K562 (cell line): ENCODE measurements at regions not wholly inside any gene's neighbourhood (a gene's known extent, or its start where the extent isn't known, plus 50 kb on each side); places are given as distances from the start of the nearest gene placed in this dataset.

ENCODE experiments used
- ATAC-seq: fragments of 200-7000 bp; cut with Tn5 transposase; 3 replicates; pipeline ENCODE4 v1.9.1; 2020; ENCODE audit warnings: moderate library complexity
- BruUV-seq: library from RNA; stranded (reverse); fragments of 400-500 nt; replicated peaks from 2 replicates; lab custom pipeline; 2021; lab: Mats Ljungman, UMichigan
- CTCF ChIA-PET: fragments of 300-600 bp; formaldehyde crosslinking; extraction: SDS; loops from one replicate; lab custom pipeline; 2021; ENCODE audit warnings: low intra/inter-chr PET ratio; lab: Yijun Ruan, JAX
- POLR2A ChIA-PET: fragments of 300-600, 350-650 bp; sonication (Branson Sonifier 250); formaldehyde crosslinking; extraction: SDS; loops from one replicate; lab custom pipeline; 2021; ENCODE audit warnings: antibody characterized with exemption, inconsistent platforms; lab: Yijun Ruan, JAX
- DNase-seq, 4 experiments: peaks; one replicate each; pipeline versions ENCODE4 v3.0.0 to v3.0.0-alpha.2; 2011 to 2018; ENCODE audit warnings: low spot score in 3 of 4, mixed read lengths in 3 of 4; ENCODE audit errors: extremely low read depth in 1 of 4
- FAIRE-seq: peaks from 2 replicates; lab custom pipeline; 2011; peaks lifted over from hg19 to GRCh38; lab: Jason Lieb, UNC
- H2AFZ ChIP-seq: 2 replicates; pipeline ENCODE4 v1.6.0; 2011; ENCODE audit warnings: low read depth, low read length, control low read depth, inconsistent platforms
- H3K27ac ChIP-seq: fragments of 200-600 bp; 3 replicates; pipeline ENCODE4 v1.8.0; 2011; ENCODE audit warnings: low read depth, mild to moderate bottlenecking, control low read depth, inconsistent platforms, low read length, moderate library complexity, mixed read lengths; ENCODE audit errors: extremely low read depth
- H3K27me3 ChIP-seq, 2 experiments: fragments of 300-600 bp in 1 of 2; 2 replicates in 1 of 2; 3 replicates in 1 of 2; pipeline versions ENCODE4 v1.6.0 to v1.8.0; 2011; ENCODE audit warnings: inconsistent platforms in 2 of 2, low read length in 2 of 2, mild to moderate bottlenecking in 1 of 2, mixed read lengths in 1 of 2, moderate library complexity in 1 of 2; ENCODE audit not compliant: control insufficient read depth in 2 of 2, insufficient read depth in 2 of 2
- H3K36me3 ChIP-seq: fragments of 300-600 bp; 3 replicates; pipeline ENCODE4 v1.8.0; 2011; ENCODE audit warnings: mild to moderate bottlenecking, low read length, inconsistent platforms; ENCODE audit not compliant: control insufficient read depth, insufficient read depth
- H3K4me1 ChIP-seq, 2 experiments: fragments of 200-600 bp in 1 of 2; replicated peaks in 1 of 2; 2 replicates in 1 of 2; 3 replicates in 1 of 2; pipeline versions ENCODE4 v1.5.1 to v1.8.0; 2011; ENCODE audit warnings: inconsistent platforms in 2 of 2, low read length in 2 of 2, mild to moderate bottlenecking in 1 of 2, mixed read lengths in 1 of 2, moderate library complexity in 1 of 2; ENCODE audit not compliant: control insufficient read depth in 2 of 2, insufficient read depth in 2 of 2
- H3K4me2 ChIP-seq: 2 replicates; pipeline ENCODE4 v1.6.1; 2011; ENCODE audit warnings: low read length, control low read depth, inconsistent platforms, mixed read lengths; ENCODE audit not compliant: insufficient read depth
- H3K4me3 ChIP-seq: fragments of 200-600 bp; sonication (generic), shearing (Covaris generic); 2 replicates; pipeline ENCODE4 v1.5.1; 2016; ENCODE audit warnings: control low read depth, inconsistent platforms
- H3K79me2 ChIP-seq: fragments of 200-600 bp; 3 replicates; pipeline ENCODE4 v1.8.0; 2011; ENCODE audit warnings: low read length, inconsistent platforms; ENCODE audit not compliant: control insufficient read depth, insufficient read depth
- H3K9ac ChIP-seq, 2 experiments: 2 replicates each; pipeline versions ENCODE4 v1.6.0 to v1.6.1; 2011; ENCODE audit warnings: low read depth in 2 of 2, low read length in 2 of 2, control low read depth in 1 of 2, inconsistent platforms in 1 of 2, mild to moderate bottlenecking in 1 of 2, mixed read lengths in 1 of 2; ENCODE audit not compliant: insufficient read depth in 1 of 2
- H3K9me1 ChIP-seq: one replicate; pipeline ENCODE4 v1.6.0; 2011; ENCODE audit warnings: inconsistent platforms, mild to moderate bottlenecking, low read length, moderate library complexity; ENCODE audit not compliant: control insufficient read depth, insufficient read depth
- H3K9me3 ChIP-seq: replicated peaks from 2 replicates; pipeline ENCODE4 v1.5.1; 2011; ENCODE audit warnings: low read depth, low read length, inconsistent platforms; ENCODE audit not compliant: control insufficient read depth, insufficient read depth
- H4K20me1 ChIP-seq: replicated peaks from 2 replicates; pipeline ENCODE4 v1.6.1; 2011; ENCODE audit warnings: low read length, inconsistent platforms, mixed read lengths; ENCODE audit not compliant: control insufficient read depth, insufficient read depth
- MCM2 ChIP-seq: fragments of 450-650 bp; IDR thresholded peaks from 2 replicates; pipeline ENCODE4 v1.6.1; 2017; ENCODE audit warnings: low read depth, mild to moderate bottlenecking
- PKNOX1 ChIP-seq: fragments of 450-650 bp; IDR thresholded peaks from 2 replicates; pipeline ENCODE4 v1.6.1; 2016
- PTTG1 ChIP-seq: fragments of 450-650 bp; IDR thresholded peaks from 2 replicates; pipeline ENCODE4 v1.6.1; 2016; ENCODE audit warnings: low read depth, mild to moderate bottlenecking, missing genetic modification characterization, missing compliant biosample characterization
- RAD51 ChIP-seq: fragments of 450-650 bp; IDR thresholded peaks from 2 replicates; pipeline ENCODE4 v1.7.1; 2016; ENCODE audit warnings: low read depth, mild to moderate bottlenecking, borderline replicate concordance
- SRSF7 ChIP-seq: fragments of 200-400 bp; formaldehyde crosslinking; optimal IDR thresholded peaks from 2 replicates; pipeline ENCODE3; 2017; ENCODE audit warnings: mild to moderate bottlenecking, low read depth, low read length
- TCF3 ChIP-seq: sonication (generic); formaldehyde crosslinking; IDR thresholded peaks from 2 replicates; pipeline ENCODE4 v1.4.0; 2020; ENCODE audit warnings: mild to moderate bottlenecking, missing genetic modification reagents
- THAP12 ChIP-seq: fragments of 250-450 bp; sonication (Bioruptor Pico); IDR thresholded peaks from 2 replicates; pipeline ENCODE4 v1.9.0; 2021; ENCODE audit warnings: mild to moderate bottlenecking, inconsistent platforms
- ZC3H11A ChIP-seq: IDR thresholded peaks from 2 replicates; pipeline ENCODE4 v1.6.1; 2012; ENCODE audit warnings: low read depth, low read length, improper control_type of control experiment
- ZNF274 ChIP-seq: IDR thresholded peaks from 2 replicates; pipeline ENCODE4 v1.6.1; 2011; ENCODE audit warnings: low read depth, mild to moderate bottlenecking, low read length, moderate library complexity, borderline replicate concordance
- ZNF408 ChIP-seq: fragments of 250-450 bp; sonication (Bioruptor Pico); IDR thresholded peaks from 2 replicates; pipeline ENCODE4 v1.4.0; 2020; ENCODE audit warnings: low read depth, mild to moderate bottlenecking, moderate library complexity
- WGBS: fragments of 100-300 bp; shearing (Covaris generic); methylation state at CpG from one replicate; pipeline ENCODE4 v1.1.6; 2016; ENCODE audit warnings: low coverage, mixed read lengths; ENCODE audit not compliant: insufficient coverage; ENCODE audit errors: missing lambda C conversion rate; 5-methylcytosine and 5-hydroxymethylcytosine counted together
- in situ Hi-C: fragments of 300-500 bp; cut with MboI; formaldehyde crosslinking; loops from 4 replicates; pipeline ENCODE4 v1.15.0; 2018; ENCODE audit warnings: inconsistent platforms, mixed read lengths
- intact Hi-C: fragments of 100-400 bp; cut with micrococcal nuclease; formaldehyde crosslinking; loops from 2 replicates; pipeline ENCODE4 v1.14.2; 2022

GRCh38 chr5:12626556-12626955 lies 722.3 kb upstream of the CTNND2 start:
- H3K4me3 ChIP-seq, result no peak overlapping the region
- peaks cover 65% of the 10 kb centered on the region for H3K79me2 ChIP-seq
- no peaks in the 10 kb centered on the region for H3K9me1 ChIP-seq
- no peak overlapping the region for H3K4me2 ChIP-seq
- no peak for FAIRE-seq
- no TSS peak for BruUV-seq
- ChIA-PET CTCF (no interaction called here), POLR2A (no interaction called here)
- H3K4me1 ChIP-seq, result peaks cover 8 to 23% of the 10 kb centered on the region in 2 experiments; a peak in 3 of 5 replicates
- TF ChIP-seq ZC3H11A (no peak), ZNF274 (no peak), PKNOX1 (no peak), PTTG1 (tag) (no peak), THAP12 (CRISPR knock-in tag) (no peak), TCF3 (CRISPR knock-in tag) (no peak), MCM2 (no peak), ZNF408 (CRISPR knock-in tag) (no peak), RAD51 (no peak), SRSF7 (no peak)
- H3K9ac ChIP-seq, result no peak overlapping the region
- no peaks in the 10 kb centered on the region for H3K9me3 ChIP-seq
- peaks cover 2% of the 10 kb centered on the region; the same call in 1 of the 3 replicates for H3K36me3 ChIP-seq
- no peak overlapping the region for H2AFZ ChIP-seq
- no peak; the same call in 2 of the 3 replicates for ATAC-seq
- no peak for DNase-seq
- no peak overlapping the region for H3K27ac ChIP-seq
- no peaks in the 10 kb centered on the region for H3K27me3 ChIP-seq
- no peaks in the 10 kb centered on the region for H4K20me1 ChIP-seq
- intact Hi-C loops, result no loop called here
- in situ Hi-C loops, result no loop called here
- 71% methylated on average over 5 of the region's 5 CpGs for WGBS
